CD14-positive monocyte (primary cell): ENCODE measurements at regions not wholly inside any gene's neighbourhood (a gene's known extent, or its start where the extent isn't known, plus 50 kb on each side); places are given as distances from the start of the nearest gene placed in this dataset.
A peak's percentile ranks its signal among the peaks of the same experiment; 100 is the strongest.

ENCODE experiments used
- DNase-seq, 3 donors: peaks; one replicate each; pipeline ENCODE4 v3.0.0-alpha.2; 2011 to 2022
- H2AFZ ChIP-seq: 2 replicates; pipeline ENCODE4 v1.6.0; 2012; ENCODE audit warnings: mild to moderate bottlenecking, low read depth, low read length, inconsistent platforms; ENCODE audit not compliant: insufficient read depth, poor library complexity, severe bottlenecking
- H3K27ac ChIP-seq, 2 donors: 1 replicate in 1 of 2; 2 replicates in 1 of 2; pipeline ENCODE4 v1.5.1; 2012 to 2013; ENCODE audit warnings: low read length in 2 of 2, control low read depth in 1 of 2, inconsistent platforms in 1 of 2, low read depth in 1 of 2, mild to moderate bottlenecking in 1 of 2
- H3K27me3 ChIP-seq, 2 donors: one replicate each; pipeline versions ENCODE4 v1.6.0 to v1.6.1; 2011 to 2013; ENCODE audit warnings: low read length in 2 of 2; ENCODE audit not compliant: control insufficient read depth in 2 of 2, insufficient read depth in 2 of 2
- H3K36me3 ChIP-seq, 2 donors: replicated peaks in 1 of 2; 1 replicate in 1 of 2; 2 replicates in 1 of 2; pipeline versions ENCODE4 v1.5.1 to v1.6.1; 2012 to 2013; ENCODE audit warnings: low read length in 2 of 2, control low read depth in 1 of 2, inconsistent platforms in 1 of 2, mild to moderate bottlenecking in 1 of 2; ENCODE audit not compliant: insufficient read depth in 2 of 2, control insufficient read depth in 1 of 2
- H3K4me1 ChIP-seq, 2 donors: 1 replicate in 1 of 2; 2 replicates in 1 of 2; pipeline versions ENCODE4 v1.5.1 to v1.6.1; 2012 to 2013; ENCODE audit warnings: low read length in 2 of 2, control low read depth in 1 of 2, inconsistent platforms in 1 of 2, mild to moderate bottlenecking in 1 of 2, moderate library complexity in 1 of 2; ENCODE audit not compliant: insufficient read depth in 2 of 2, control insufficient read depth in 1 of 2
- H3K4me2 ChIP-seq: replicated peaks from 2 replicates; pipeline ENCODE3; 2012; ENCODE audit warnings: low read length, moderate library complexity, mild to moderate bottlenecking; ENCODE audit not compliant: poor library complexity, severe bottlenecking; ENCODE audit errors: extremely low read depth
- H3K4me3 ChIP-seq, 3 experiments: fragments of 200-600 bp in 1 of 3; sonication (generic) in 1 of 3; replicated peaks in 1 of 3; 1 replicate in 2 of 3; 2 replicates in 1 of 3; pipeline ENCODE4 v1.5.1; 2011 to 2013; ENCODE audit warnings: low read length in 3 of 3, mild to moderate bottlenecking in 3 of 3, control low read depth in 2 of 3, low read depth in 2 of 3, inconsistent platforms in 1 of 3, moderate library complexity in 1 of 3
- H3K79me2 ChIP-seq: 2 replicates; pipeline ENCODE4 v1.6.0; 2012; ENCODE audit warnings: mild to moderate bottlenecking, control low read depth, inconsistent platforms, low read length, moderate library complexity; ENCODE audit not compliant: insufficient read depth
- H3K9ac ChIP-seq: 2 replicates; pipeline ENCODE4 v1.6.0; 2017; ENCODE audit warnings: low read length, mild to moderate bottlenecking; ENCODE audit not compliant: insufficient read depth, poor library complexity, severe bottlenecking
- H3K9me3 ChIP-seq, 2 donors: replicated peaks in 1 of 2; 1 replicate in 1 of 2; 2 replicates in 1 of 2; pipeline versions ENCODE4 v1.5.1 to v1.6.1; 2012 to 2013; ENCODE audit warnings: low read length in 2 of 2, control low read depth in 1 of 2; ENCODE audit not compliant: control insufficient read depth in 1 of 2, insufficient read depth in 1 of 2
- H4K20me1 ChIP-seq: 2 replicates; pipeline ENCODE4 v1.6.0; 2012; ENCODE audit warnings: mild to moderate bottlenecking, low read length, control low read depth, moderate library complexity; ENCODE audit not compliant: insufficient read depth
- H3K27ac Mint-ChIP-seq, 7 donors: one replicate each; pipeline ENCODE4 v1.8.0; 2020; ENCODE audit warnings: mild to moderate bottlenecking in 7 of 7, mixed read lengths in 7 of 7, moderate library complexity in 6 of 7, inconsistent platforms in 2 of 7
- H3K27me3 Mint-ChIP-seq, 3 donors: one replicate each; pipeline ENCODE4 v1.8.0; 2021 to 2022; ENCODE audit warnings: low read depth in 3 of 3, mild to moderate bottlenecking in 3 of 3, mixed read lengths in 3 of 3, moderate library complexity in 3 of 3, inconsistent platforms in 1 of 3
- H3K36me3 Mint-ChIP-seq, 2 donors: one replicate each; pipeline ENCODE4 v1.8.0; 2020; ENCODE audit warnings: mixed read lengths in 2 of 2, inconsistent platforms in 1 of 2, mild to moderate bottlenecking in 1 of 2
- H3K4me1 Mint-ChIP-seq: one replicate; pipeline ENCODE4 v1.8.0; 2020; ENCODE audit warnings: mild to moderate bottlenecking, mixed read lengths
- H3K4me3 Mint-ChIP-seq, 2 donors: one replicate each; pipeline ENCODE4 v1.8.0; 2020; ENCODE audit warnings: mild to moderate bottlenecking in 2 of 2, mixed read lengths in 2 of 2, moderate library complexity in 1 of 2
- H3K9me3 Mint-ChIP-seq, 7 donors: one replicate each; pipeline ENCODE4 v1.8.0; 2020 to 2022; ENCODE audit warnings: mixed read lengths in 7 of 7, mild to moderate bottlenecking in 6 of 7, moderate library complexity in 6 of 7, inconsistent platforms in 2 of 7
- CTCF ChIP-seq: fragments of 200-600 bp; IDR thresholded peaks from one replicate; pipeline ENCODE4 v1.8.0; 2022; ENCODE audit warnings: antibody characterized with exemption, mild to moderate bottlenecking
- WGBS: methylation state at CpG from one replicate; pipeline ENCODE4 v1.1.5; 2013; ENCODE audit warnings: missing lambda C conversion rate; ENCODE audit not compliant: insufficient coverage; 5-methylcytosine and 5-hydroxymethylcytosine counted together
- intact Hi-C, 2 donors: fragments of 100-400 bp; cut with micrococcal nuclease; formaldehyde crosslinking; loops; one replicate each; pipeline versions ENCODE4 v1.15.0 to v1.15.1; 2023

- no peaks in the 10 kb centered on the region for H3K27me3 ChIP-seq
- Mint-ChIP-seq H3K9me3 (peaks cover 3 to 19% (median 8%) of the 10 kb centered on the region in 7 donors), H3K4me3 (no peak overlapping the region), H3K36me3 (no peaks in the 10 kb centered on the region), H3K4me1 (peaks cover 6% of the 10 kb centered on the region), H3K27me3 (peaks cover 0 to 2% (median 1%) of the 10 kb centered on the region in 3 donors), H3K27ac (peak overlapping the region in 4 of 7 donors; percentile 25 to 85 (median 48))
- no peak overlapping the region for H3K4me3 ChIP-seq
- H3K4me1 ChIP-seq = peaks cover 3 to 5% of the 10 kb centered on the region in 2 donors
- no peaks in the 10 kb centered on the region for H3K36me3 ChIP-seq
- H3K27ac ChIP-seq = no peak overlapping the region
- no peaks in the 10 kb centered on the region for H4K20me1 ChIP-seq
- 13% methylated on average over 1 of the region's 1 CpG for WGBS
- H3K9ac ChIP-seq = no peak overlapping the region
- DNase-seq = peak in 1 of 3 donors; percentile 22
- TF ChIP-seq CTCF = no peak
- peaks cover 3 to 7% of the 10 kb centered on the region in 2 donors for H3K9me3 ChIP-seq
- intact Hi-C loops = no loop called here
- peak overlapping the region; percentile 72 for H2AFZ ChIP-seq
- H3K79me2 ChIP-seq = no peaks in the 10 kb centered on the region
- no peak overlapping the region for H3K4me2 ChIP-seq
These were observed 208.1 kb downstream of the ARHGAP12 start for GRCh38 chr10:31720546-31720945.

- TF ChIP-seq CTCF = no peak
- H3K36me3 Mint-ChIP-seq = peaks cover 4 to 12% of the 10 kb centered on the region in 2 donors
- Histone ChIP-seq H3K27ac (peak overlapping the region in 1 of 2 donors; percentile 94), H3K4me2 (no peak overlapping the region), H3K79me2 (peaks cover 12% of the 10 kb centered on the region), H2AFZ (no peak overlapping the region), H3K9ac (no peak overlapping the region), H3K9me3 (peaks cover 6 to 9% of the 10 kb centered on the region in 2 donors), H3K36me3 (no peaks in the 10 kb centered on the region), H3K27me3 (no peaks in the 10 kb centered on the region), H3K4me3 (no peak overlapping the region), H3K4me1 (peaks cover 50 to 55% of the 10 kb centered on the region in 2 donors), H4K20me1 (no peaks in the 10 kb centered on the region)
- peak overlapping the region in 4 of 7 donors; percentile 42 to 98 (median 75) for H3K27ac Mint-ChIP-seq
- H3K27me3 Mint-ChIP-seq = peaks cover 0 to 2% (median 0%) of the 10 kb centered on the region in 3 donors
- no peak overlapping the region for H3K4me3 Mint-ChIP-seq
- intact Hi-C loops = loop anchor here in 1 of 2 donors (10.0 kb wide), 1 partner anchor 105 kb away; no protein-coding TSS in a partner anchor
- peaks cover 14 to 23% (median 18%) of the 10 kb centered on the region in 7 donors for H3K9me3 Mint-ChIP-seq
- peaks cover 54% of the 10 kb centered on the region for H3K4me1 Mint-ChIP-seq
- DNase-seq = no peak
These were observed 219.2 kb downstream of the ARHGAP12 start for GRCh38 chr10:31709476-31709875.
